IMR-90 (cell line): ENCODE measurements at regions not wholly inside any gene's neighbourhood (a gene's known extent, or its start where the extent isn't known, plus 50 kb on each side); places are given as distances from the start of the nearest gene placed in this dataset.

ENCODE experiments used
- ATAC-seq: fragments of 200-7000 bp; cut with Tn5 transposase; 2 replicates; pipeline ENCODE4 v1.9.1; 2020; ENCODE audit warnings: low read depth, mild to moderate bottlenecking, moderate library complexity
- BruUV-seq: library from RNA; stranded (reverse); fragments of 400-500 nt; replicated peaks from 2 replicates; lab custom pipeline; 2021; lab: Mats Ljungman, UMichigan
- CTCF ChIA-PET: fragments of 300-600 bp; formaldehyde crosslinking; extraction: SDS; loops from one replicate; lab custom pipeline; 2021; ENCODE audit warnings: antibody characterized with exemption; lab: Yijun Ruan, JAX
- POLR2A ChIA-PET: fragments of 300-600 bp; sonication (Branson Sonifier 250); formaldehyde crosslinking; loops from one replicate; lab custom pipeline; 2022; ENCODE audit warnings: antibody characterized with exemption; ENCODE audit not compliant: unreplicated experiment; lab: Charles Lee
- DNase-seq: peaks from one replicate; pipeline ENCODE4 v3.0.0; 2013
- H2AFZ ChIP-seq: replicated peaks from 2 replicates; pipeline ENCODE3; 2013; ENCODE audit warnings: low read length, mild to moderate bottlenecking; ENCODE audit not compliant: poor library complexity
- H2AK5ac ChIP-seq: 2 replicates; pipeline ENCODE4 v1.6.1; 2013; ENCODE audit warnings: low read depth, low read length, inconsistent platforms
- H2AK9ac ChIP-seq: replicated peaks from 2 replicates; pipeline ENCODE3; 2013; ENCODE audit warnings: mild to moderate bottlenecking, low read depth, low read length, moderate library complexity; ENCODE audit not compliant: poor library complexity
- H2BK120ac ChIP-seq: 2 replicates; pipeline ENCODE4 v1.6.1; 2013; ENCODE audit warnings: low read depth, low read length, inconsistent platforms
- H2BK15ac ChIP-seq: 3 replicates; pipeline ENCODE4 v1.6.1; 2013; ENCODE audit warnings: low read depth, low read length, inconsistent platforms
- H2BK20ac ChIP-seq: 2 replicates; pipeline ENCODE4 v1.6.1; 2013; ENCODE audit warnings: low read depth, mild to moderate bottlenecking, inconsistent platforms, low read length, moderate library complexity
- H2BK5ac ChIP-seq: 2 replicates; pipeline ENCODE4 v1.6.1; 2013; ENCODE audit warnings: mild to moderate bottlenecking, low read depth, low read length, inconsistent platforms; ENCODE audit not compliant: poor library complexity, severe bottlenecking
- H3K14ac ChIP-seq: replicated peaks from 2 replicates; pipeline ENCODE4 v1.6.1; 2013; ENCODE audit warnings: low read depth, low read length, inconsistent platforms
- H3K18ac ChIP-seq: 2 replicates; pipeline ENCODE4 v1.6.1; 2013; ENCODE audit warnings: low read depth, low read length, control low read depth
- H3K23ac ChIP-seq: 2 replicates; pipeline ENCODE4 v1.6.1; 2013; ENCODE audit warnings: low read depth, low read length, inconsistent platforms
- H3K27ac ChIP-seq: 2 replicates; pipeline ENCODE4 v1.5.1; 2013; ENCODE audit warnings: mild to moderate bottlenecking, control low read depth, low read length; ENCODE audit not compliant: insufficient read depth
- H3K27me3 ChIP-seq: 2 replicates; pipeline ENCODE4 v1.6.1; 2013; ENCODE audit warnings: low read length; ENCODE audit not compliant: control insufficient read depth, insufficient read depth
- H3K36me3 ChIP-seq: 2 replicates; pipeline ENCODE4 v1.6.1; 2013; ENCODE audit warnings: low read length, mixed read lengths; ENCODE audit not compliant: control insufficient read depth, insufficient read depth
- H3K4ac ChIP-seq: 2 replicates; pipeline ENCODE4 v1.6.1; 2013; ENCODE audit warnings: low read depth, low read length, inconsistent platforms
- H3K4me1 ChIP-seq: 2 replicates; pipeline ENCODE4 v1.6.1; 2013; ENCODE audit warnings: low read length, mixed read lengths; ENCODE audit not compliant: control insufficient read depth, insufficient read depth
- H3K4me2 ChIP-seq: 2 replicates; pipeline ENCODE4 v1.6.1; 2013; ENCODE audit warnings: low read depth, mild to moderate bottlenecking, control low read depth, low read length, moderate library complexity
- H3K4me3 ChIP-seq: 2 replicates; pipeline ENCODE4 v1.5.1; 2013; ENCODE audit warnings: low read depth, mild to moderate bottlenecking, control low read depth, low read length, moderate library complexity; ENCODE audit not compliant: insufficient read depth
- H3K56ac ChIP-seq: 2 replicates; pipeline ENCODE4 v1.6.1; 2013; ENCODE audit warnings: low read length, inconsistent platforms; ENCODE audit not compliant: insufficient read depth; ENCODE audit errors: extremely low read depth
- H3K79me1 ChIP-seq, 2 experiments: 2 replicates each; pipeline ENCODE4 v1.6.1; 2013; ENCODE audit warnings: low read length in 2 of 2, inconsistent platforms in 1 of 2, low read depth in 1 of 2
- H3K9ac ChIP-seq: 2 replicates; pipeline ENCODE4 v1.6.1; 2013; ENCODE audit warnings: low read depth, low read length, control low read depth
- H3K9me1 ChIP-seq: 2 replicates; pipeline ENCODE4 v1.6.1; 2013; ENCODE audit warnings: low read length, inconsistent platforms; ENCODE audit not compliant: insufficient read depth
- H3K9me3 ChIP-seq: 2 replicates; pipeline ENCODE4 v1.6.1; 2013; ENCODE audit warnings: low read length; ENCODE audit not compliant: control insufficient read depth, insufficient read depth
- H4K20me1 ChIP-seq: 2 replicates; pipeline ENCODE4 v1.6.1; 2013; ENCODE audit warnings: low read length, inconsistent platforms; ENCODE audit not compliant: insufficient read depth
- H4K5ac ChIP-seq: 2 replicates; pipeline ENCODE4 v1.6.1; 2013; ENCODE audit warnings: mild to moderate bottlenecking, low read depth, low read length, control low read depth
- H4K8ac ChIP-seq, 2 experiments: 2 replicates each; pipeline ENCODE4 v1.6.1; 2013; ENCODE audit warnings: low read depth in 2 of 2, low read length in 2 of 2, control low read depth in 1 of 2, inconsistent platforms in 1 of 2
- H4K91ac ChIP-seq: 2 replicates; pipeline ENCODE4 v1.6.1; 2013; ENCODE audit warnings: low read depth, low read length, inconsistent platforms; ENCODE audit not compliant: insufficient read depth
- CEBPB ChIP-seq: IDR thresholded peaks from 2 replicates; pipeline ENCODE4 v1.6.1; 2012; ENCODE audit warnings: low read depth, low read length, improper control_type of control experiment
- CHD1 ChIP-seq: IDR thresholded peaks from 2 replicates; pipeline ENCODE4 v1.6.1; 2012; ENCODE audit warnings: low read depth, low read length, improper control_type of control experiment
- CTCF ChIP-seq: conservative IDR thresholded peaks from 2 replicates; pipeline ENCODE4 v1.5.1; 2012; ENCODE audit warnings: mild to moderate bottlenecking, low read depth, low read length, improper control_type of control experiment
- FOS ChIP-seq: fragments of 150-350 bp; IDR thresholded peaks from 2 replicates; pipeline ENCODE4 v1.6.1; 2016; ENCODE audit warnings: low read depth, low read length
- MAZ ChIP-seq: IDR thresholded peaks from 2 replicates; pipeline ENCODE4 v1.6.1; 2012; ENCODE audit warnings: low read depth, mild to moderate bottlenecking, low read length, improper control_type of control experiment, moderate library complexity, borderline replicate concordance
- MXI1 ChIP-seq: IDR thresholded peaks from 2 replicates; pipeline ENCODE4 v1.6.1; 2012; ENCODE audit warnings: low read depth, mild to moderate bottlenecking, low read length, moderate library complexity, borderline replicate concordance
- NFE2L2 ChIP-seq: fragments of 150-350 bp; IDR thresholded peaks from 2 replicates; pipeline ENCODE4 v1.6.1; 2016; ENCODE audit warnings: low read depth, mild to moderate bottlenecking, low read length
- POLR2A ChIP-seq: IDR thresholded peaks from 2 replicates; pipeline ENCODE4 v1.6.1; 2012; ENCODE audit warnings: mild to moderate bottlenecking, low read depth, low read length
- RAD21 ChIP-seq: IDR thresholded peaks from 2 replicates; pipeline ENCODE4 v1.6.1; 2012; ENCODE audit warnings: low read length, improper control_type of control experiment
- RCOR1 ChIP-seq: IDR thresholded peaks from 2 replicates; pipeline ENCODE4 v1.6.1; 2012; ENCODE audit warnings: mild to moderate bottlenecking, low read length, improper control_type of control experiment; ENCODE audit not compliant: insufficient replicate concordance
- RFX5 ChIP-seq: IDR thresholded peaks from 2 replicates; pipeline ENCODE4 v1.8.0; 2012; ENCODE audit warnings: low read depth, mild to moderate bottlenecking, low read length, moderate library complexity
- USF2 ChIP-seq: fragments of 150-350 bp; IDR thresholded peaks from 2 replicates; pipeline ENCODE4 v1.6.1; 2017; ENCODE audit warnings: mild to moderate bottlenecking, antibody characterized with exemption, low read length, low read depth
- WGBS, 2 experiments: methylation state at CpG; one replicate each; pipeline versions ENCODE4 v1.1.5 to v1.1.7; 2013; ENCODE audit warnings: missing lambda C conversion rate in 2 of 2; ENCODE audit not compliant: insufficient read length in 1 of 2; ENCODE audit errors: extremely low coverage in 2 of 2; 5-methylcytosine and 5-hydroxymethylcytosine counted together
- dilution Hi-C: fragments of 300-500 bp; cut with HindIII; formaldehyde crosslinking; loops from one replicate; pipeline ENCODE4 v1.14.3; 2018; ENCODE audit warnings: low sequenced_read_pairs; ENCODE audit not compliant: unreplicated experiment
- in situ Hi-C: fragments of 300-500 bp; cut with MboI; formaldehyde crosslinking; loops from 3 replicates; pipeline ENCODE4 v1.14.3; 2019; ENCODE audit warnings: low sequenced_read_pairs, inconsistent platforms, mixed read lengths
- intact Hi-C: fragments of 100-400 bp; cut with micrococcal nuclease; formaldehyde crosslinking; loops from 2 replicates; pipeline ENCODE4 v1.10.0; 2022
- TF ChIP-seq, protein P1 (sequence below): fragments of 150-350 bp; IDR thresholded peaks from 2 replicates; pipeline ENCODE4 v1.6.1; 2016; ENCODE audit warnings: low read depth, mild to moderate bottlenecking, low read length, moderate library complexity, borderline replicate concordance

- no peak for TF ChIP-seq MXI1
- TF ChIP-seq POLR2A, result no peak
- no peak for TF ChIP-seq RCOR1
Measured at GRCh38 chr6:28732052-28732451, 191.7 kb downstream of the TRIM27 start (continued).

GRCh38 chr6:28734443-28734959, 189.3 kb downstream of the TRIM27 start:
- no peak overlapping the region for H3K56ac ChIP-seq
- in situ Hi-C loops (no loop called here), dilution Hi-C loops (no loop called here), intact Hi-C loops (no loop called here)
- TF ChIP-seq RAD21 (no peak), USF2 (no peak), CHD1 (no peak), POLR2A (no peak), MXI1 (no peak), CTCF (no peak), CEBPB (no peak), FOS (no peak), RFX5 (no peak), MAZ (no peak), NFE2L2 (no peak)
- TF ChIP-seq, protein P1, sequence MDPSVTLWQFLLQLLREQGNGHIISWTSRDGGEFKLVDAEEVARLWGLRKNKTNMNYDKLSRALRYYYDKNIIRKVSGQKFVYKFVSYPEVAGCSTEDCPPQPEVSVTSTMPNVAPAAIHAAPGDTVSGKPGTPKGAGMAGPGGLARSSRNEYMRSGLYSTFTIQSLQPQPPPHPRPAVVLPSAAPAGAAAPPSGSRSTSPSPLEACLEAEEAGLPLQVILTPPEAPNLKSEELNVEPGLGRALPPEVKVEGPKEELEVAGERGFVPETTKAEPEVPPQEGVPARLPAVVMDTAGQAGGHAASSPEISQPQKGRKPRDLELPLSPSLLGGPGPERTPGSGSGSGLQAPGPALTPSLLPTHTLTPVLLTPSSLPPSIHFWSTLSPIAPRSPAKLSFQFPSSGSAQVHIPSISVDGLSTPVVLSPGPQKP, result no peak
- H3K36me3 ChIP-seq, result no peaks in the 10 kb centered on the region
- no peaks in the 10 kb centered on the region for H3K4me1 ChIP-seq
- H2AK9ac ChIP-seq, result no peak overlapping the region
- no peaks in the 10 kb centered on the region for H3K9me3 ChIP-seq
- H3K4ac ChIP-seq, result no peak overlapping the region
- DNase-seq (no peak), ATAC-seq (no peak)
- H2AFZ ChIP-seq, result no peak overlapping the region
- no peak overlapping the region for H3K9ac ChIP-seq
- no peak overlapping the region for H2BK5ac ChIP-seq
- no peaks in the 10 kb centered on the region for H4K20me1 ChIP-seq
- no CpG with 5 or more reads among the region's 15 CpGs for WGBS, 2 experiments
- H2AK5ac ChIP-seq, result no peak overlapping the region
- peak overlapping the region; percentile 46 for H3K4me2 ChIP-seq
- H3K79me1 ChIP-seq, result no peaks in the 10 kb centered on the region
- peak overlapping the region; percentile 12; the same call in 1 of the 2 replicates for H3K4me3 ChIP-seq
- H4K8ac ChIP-seq, result no peak overlapping the region
- H3K27ac ChIP-seq, result no peak overlapping the region
- no peak overlapping the region for H3K18ac ChIP-seq
- CTCF ChIA-PET, result no interaction called here
- no peak overlapping the region for H3K14ac ChIP-seq
- H4K91ac ChIP-seq, result no peak overlapping the region
- H4K5ac ChIP-seq, result no peak overlapping the region
- H2BK120ac ChIP-seq, result no peak overlapping the region
- POLR2A ChIA-PET, result interaction anchor here (0.7 kb wide), 1 partner anchor 163 kb away, joined by 7 read pairs; no protein-coding TSS in a partner anchor
- no TSS peak for BruUV-seq
- no peaks in the 10 kb centered on the region for H3K9me1 ChIP-seq
- H2BK20ac ChIP-seq, result no peak overlapping the region
- no peak overlapping the region for H3K23ac ChIP-seq
- no peak overlapping the region for H2BK15ac ChIP-seq
- peaks cover 24% of the 10 kb centered on the region for H3K27me3 ChIP-seq
